ENCODE measurements at regions not wholly inside any gene's neighbourhood (a gene's known extent, or its start where the extent isn't known, plus 50 kb on each side); places are given as distances from the start of the nearest gene placed in this dataset.

GRCh38 chr2:64344999-64345576 is 108.9 kb upstream of the LGALSL start:
- 7 to 18% methylated on average over 1 of the region's 1 CpG for WGBS, 2 donors
- Histone ChIP-seq H3K9me3 (no peaks in the 10 kb centered on the region), H3K27ac (no peak overlapping the region), H3K4me1 (no peaks in the 10 kb centered on the region), H3K4me3 (no peak overlapping the region), H3K36me3 (no peaks in the 10 kb centered on the region), H3K27me3 (no peaks in the 10 kb centered on the region)
- DNase-seq = no peak
- intact Hi-C loops (cut with DNase I) = no loop called here
- TF ChIP-seq CTCF (IDR thresholded peaks at IDR 0.05) (no peak), EP300 (IDR thresholded peaks at IDR 0.05) (no peak), POLR2A (IDR thresholded peaks at IDR 0.05) (no peak), POLR2AphosphoS5 (IDR thresholded peaks at IDR 0.05) (no peak)

- Histone ChIP-seq H3K27me3 (no peaks in the 10 kb centered on the region), H3K9me3 (no peaks in the 10 kb centered on the region), H3K4me1 (no peaks in the 10 kb centered on the region), H3K36me3 (no peaks in the 10 kb centered on the region), H3K27ac (no peak overlapping the region), H3K4me3 (no peak overlapping the region)
- TF ChIP-seq EP300 (IDR thresholded peaks at IDR 0.05) = no peak
- TF ChIP-seq POLR2AphosphoS5 (IDR thresholded peaks at IDR 0.05) = no peak
- TF ChIP-seq POLR2A (IDR thresholded peaks at IDR 0.05) = no peak
- TF ChIP-seq CTCF (IDR thresholded peaks at IDR 0.05) = no peak
- no peak for DNase-seq
- intact Hi-C loops (cut with DNase I) = no loop called here
- 94 to 98% methylated on average over 2 of the region's 2 CpGs for WGBS, 2 donors
Observed at GRCh38 chr2:64345998-64346397, 108.0 kb upstream of the LGALSL start.

GRCh38 chr2:64348386-64349130 is 105.4 kb upstream of the LGALSL start:
- Histone ChIP-seq H3K4me1 (no peaks in the 10 kb centered on the region), H3K36me3 (no peaks in the 10 kb centered on the region), H3K4me3 (no peak overlapping the region), H3K9me3 (no peaks in the 10 kb centered on the region), H3K27me3 (no peaks in the 10 kb centered on the region), H3K27ac (no peak overlapping the region)
- WGBS, 2 donors = 74 to 75% methylated on average over 6 of the region's 6 CpGs
- intact Hi-C loops (cut with DNase I) = no loop called here
- TF ChIP-seq POLR2A (IDR thresholded peaks at IDR 0.05) = no peak
- TF ChIP-seq POLR2AphosphoS5 (IDR thresholded peaks at IDR 0.05) = no peak
- no peak for TF ChIP-seq EP300 (IDR thresholded peaks at IDR 0.05)
- no peak for TF ChIP-seq CTCF (IDR thresholded peaks at IDR 0.05)
- DNase-seq = no peak

- Histone ChIP-seq H3K36me3 (no peaks in the 10 kb centered on the region), H3K27ac (no peak overlapping the region), H3K9me3 (no peaks in the 10 kb centered on the region), H3K4me1 (no peaks in the 10 kb centered on the region), H3K4me3 (no peak overlapping the region), H3K27me3 (no peaks in the 10 kb centered on the region)
- intact Hi-C loops (cut with DNase I) = no loop called here
- WGBS, 2 donors = 88 to 91% methylated on average over 2 of the region's 2 CpGs
- DNase-seq = no peak
- no peak for TF ChIP-seq EP300 (IDR thresholded peaks at IDR 0.05)
- no peak for TF ChIP-seq POLR2A (IDR thresholded peaks at IDR 0.05)
- TF ChIP-seq POLR2AphosphoS5 (IDR thresholded peaks at IDR 0.05) = no peak
- no peak for TF ChIP-seq CTCF (IDR thresholded peaks at IDR 0.05)
Observed at GRCh38 chr2:64349131-64349530, 104.8 kb upstream of the LGALSL start.
